ENCODE measurements at regions not wholly inside any gene's neighbourhood (a gene's known extent, or its start where the extent isn't known, plus 50 kb on each side); places are given as distances from the start of the nearest gene placed in this dataset.
"Not testable (repeated sequence)": the region's sequence is repeated elsewhere in the genome, so short reads cannot be mapped to it uniquely, and the experiment has no call there.

- DNase-seq (ENCODE audit: low read depth) = no peak
These were observed 243.7 kb downstream of the TFAP2C start for GRCh38 chr20:56872620-56873458.

DNA sequence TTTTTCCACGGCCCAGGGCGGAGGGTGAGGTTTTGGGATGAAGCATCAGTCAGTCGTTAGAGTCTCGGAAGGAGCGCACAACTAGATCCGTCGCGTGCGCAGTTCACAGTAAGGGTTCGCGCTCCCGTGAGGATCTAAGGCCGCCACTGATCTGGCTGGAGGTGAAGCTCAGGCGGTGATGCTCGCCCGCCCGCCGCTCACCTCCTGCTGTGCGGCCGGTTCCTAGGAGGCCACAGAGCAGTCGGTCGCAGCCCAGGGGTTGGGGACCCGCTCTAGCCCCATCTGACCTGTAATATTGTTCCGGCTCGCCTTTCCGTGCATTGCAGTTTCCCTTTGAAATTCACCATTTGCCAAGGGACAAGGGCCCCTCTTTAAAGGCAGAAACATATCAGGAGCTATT, 244.7 kb downstream of the TFAP2C start:
- no peak for DNase-seq (ENCODE audit: low read depth)

DNA sequence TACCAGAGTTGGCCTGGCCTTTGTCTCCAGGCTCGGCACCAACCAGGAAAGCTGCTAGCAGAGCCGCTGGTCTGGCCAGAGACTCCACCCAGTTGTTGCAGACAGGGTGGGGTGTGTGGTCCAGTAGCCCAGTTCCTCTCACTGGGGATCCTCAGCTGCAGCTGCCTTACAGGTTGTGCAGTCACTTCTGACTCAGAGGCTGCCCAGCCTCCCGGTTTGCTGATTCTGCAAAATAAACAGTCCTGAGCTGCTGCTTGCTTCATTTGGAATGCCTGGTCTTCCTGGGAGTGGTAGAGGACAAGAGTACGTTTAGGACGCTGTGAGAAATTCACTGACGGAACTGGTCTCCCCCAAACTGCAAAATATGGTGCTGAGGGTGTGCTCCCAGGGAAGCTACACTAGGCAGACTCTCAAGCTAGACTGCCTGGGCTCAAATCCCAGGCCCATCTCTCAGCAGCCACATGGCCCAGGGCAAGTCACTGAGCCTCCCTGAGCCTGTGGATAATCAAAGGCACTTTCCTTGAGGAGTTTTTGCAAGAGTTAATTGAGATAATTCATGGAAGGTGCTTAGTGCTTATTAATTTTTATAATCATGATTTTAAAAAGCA, 246.1 kb downstream of the TFAP2C start:
- DNase-seq (ENCODE audit: low read depth) = peak; percentile 57

DNA sequence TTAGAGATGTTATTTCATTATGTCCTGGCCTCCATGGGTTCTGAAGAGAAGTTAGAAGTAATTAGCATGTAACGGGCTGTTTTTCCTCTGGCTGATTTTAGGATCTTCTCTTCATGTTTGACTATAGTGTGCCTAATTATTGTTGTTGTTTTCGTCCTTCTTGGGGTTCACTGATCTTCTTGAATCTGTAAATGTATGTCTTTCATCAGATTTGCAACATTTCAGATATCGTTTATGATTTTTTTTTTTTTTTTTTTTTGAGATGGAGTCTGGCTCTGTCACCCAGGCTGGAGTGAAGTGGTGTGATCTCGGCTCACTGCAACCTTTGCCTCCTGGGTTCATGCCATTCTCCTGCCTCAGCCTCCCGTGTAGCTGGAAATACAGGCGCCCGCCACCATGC, 246.7 kb downstream of the TFAP2C start:
- DNase-seq (ENCODE audit: low read depth) = no peak

GRCh38 chr20:56885521-56885920, 256.4 kb downstream of the TFAP2C start:
- no peak for DNase-seq (ENCODE audit: low read depth)

DNA sequence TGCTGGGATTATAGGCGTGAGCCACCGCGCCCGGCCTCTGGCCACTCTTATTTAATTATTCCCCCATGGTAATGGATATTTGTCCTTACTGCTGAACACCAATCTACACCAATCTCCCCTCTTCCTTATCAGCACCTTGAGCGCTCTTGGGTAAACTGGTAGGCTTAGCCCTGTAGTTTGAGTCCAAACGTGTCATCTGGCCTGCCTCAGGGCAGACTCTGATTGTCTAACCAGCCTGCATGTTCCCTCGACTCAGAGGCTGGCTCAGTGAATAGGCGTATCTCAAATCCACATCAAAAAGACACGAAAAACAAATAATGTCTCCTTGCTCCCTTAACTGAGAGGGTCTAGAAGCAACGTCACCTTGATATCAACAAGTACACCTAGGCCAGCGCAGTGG, 260.9 kb downstream of the TFAP2C start:
- no peak for DNase-seq (ENCODE audit: low read depth)

DNA sequence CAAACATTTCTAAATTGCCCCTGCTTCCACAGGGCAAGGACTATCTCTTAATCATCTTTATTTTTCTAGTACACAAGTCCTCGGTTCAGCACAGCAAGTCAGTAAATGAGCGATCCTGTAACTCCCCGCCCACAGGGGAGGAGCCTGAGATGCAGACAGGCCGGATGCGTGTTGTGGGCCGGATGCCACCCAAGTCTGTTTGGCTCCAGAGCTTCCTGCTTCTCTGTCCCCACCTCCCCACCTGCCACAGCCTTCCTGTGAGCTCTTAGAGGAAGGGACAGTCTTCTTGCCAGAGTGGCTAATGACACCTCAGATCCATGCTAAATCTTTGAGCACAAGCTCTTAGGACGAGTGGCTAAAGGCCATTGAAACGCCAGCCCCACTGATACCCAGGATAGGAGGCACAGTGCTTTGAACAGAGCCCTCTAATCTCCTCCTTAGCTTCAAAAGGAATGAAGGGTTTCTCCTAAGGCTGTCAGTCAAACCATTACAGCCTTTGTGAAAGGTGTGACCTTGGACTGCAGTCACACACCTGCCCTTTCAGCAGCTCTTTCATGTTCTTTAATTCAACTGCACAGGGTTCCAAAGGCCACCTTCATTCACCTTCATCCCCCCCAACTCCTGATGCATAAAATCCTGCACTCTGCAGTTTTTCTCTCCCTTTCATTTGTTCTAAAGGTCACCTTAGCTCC, 264.3 kb downstream of the TFAP2C start:
- DNase-seq (ENCODE audit: low read depth) = no peak

DNA sequence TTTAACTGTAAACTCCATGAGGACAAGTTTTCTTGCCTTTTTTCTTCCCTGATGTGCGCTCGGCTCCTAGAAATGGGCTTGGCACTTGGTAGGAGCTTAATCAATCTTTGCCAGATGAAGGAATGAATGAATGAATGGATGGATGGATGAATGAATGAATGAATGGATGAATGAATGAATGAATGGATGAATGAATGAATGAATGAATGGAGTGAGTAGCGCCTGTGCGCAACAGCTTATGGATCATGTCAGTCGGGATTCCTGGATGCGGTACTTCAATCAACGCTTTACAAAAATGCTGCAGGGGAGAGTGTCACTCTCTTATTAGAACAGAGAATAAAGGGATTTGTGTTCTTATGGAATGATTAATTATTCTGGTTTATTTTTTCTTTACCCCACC, 267.3 kb downstream of the TFAP2C start:
- no peak for DNase-seq (ENCODE audit: low read depth)

DNA sequence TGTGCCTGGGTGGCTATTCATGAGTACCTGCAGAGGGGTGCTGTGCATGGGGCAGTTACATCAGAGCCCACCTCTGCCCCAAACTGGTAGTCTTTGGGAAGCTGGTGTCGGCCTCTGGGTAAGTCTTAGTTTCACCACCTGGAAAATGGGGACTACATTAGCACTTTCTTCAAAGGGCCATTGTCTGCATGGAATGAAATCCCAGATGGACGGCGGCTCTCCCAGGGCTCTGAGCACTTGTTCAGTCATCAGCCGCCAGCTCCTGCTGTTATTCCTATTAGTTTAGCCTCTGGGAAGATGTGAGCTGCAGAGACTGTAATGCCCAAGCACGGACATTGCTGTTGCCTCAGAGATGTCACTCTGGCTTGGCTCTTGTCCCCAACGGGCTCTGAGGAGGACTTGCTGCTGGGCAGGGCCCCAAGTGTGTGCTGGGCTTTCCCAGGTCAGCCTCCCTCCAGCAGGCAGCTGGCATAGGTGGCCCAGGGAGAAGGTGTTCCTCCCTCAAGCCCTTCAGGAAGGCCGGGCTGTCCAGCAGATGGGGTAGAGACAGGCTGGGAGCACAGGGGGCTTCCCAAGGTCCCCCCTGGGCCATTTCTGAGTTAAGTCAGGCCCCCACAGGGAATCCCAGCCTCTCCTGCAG, 268.3 kb downstream of the TFAP2C start:
- DNase-seq (ENCODE audit: low read depth) = no peak

GRCh38 chr20:56897958-56898349, 268.8 kb downstream of the TFAP2C start:
- DNase-seq (ENCODE audit: low read depth) = no peak

DNA sequence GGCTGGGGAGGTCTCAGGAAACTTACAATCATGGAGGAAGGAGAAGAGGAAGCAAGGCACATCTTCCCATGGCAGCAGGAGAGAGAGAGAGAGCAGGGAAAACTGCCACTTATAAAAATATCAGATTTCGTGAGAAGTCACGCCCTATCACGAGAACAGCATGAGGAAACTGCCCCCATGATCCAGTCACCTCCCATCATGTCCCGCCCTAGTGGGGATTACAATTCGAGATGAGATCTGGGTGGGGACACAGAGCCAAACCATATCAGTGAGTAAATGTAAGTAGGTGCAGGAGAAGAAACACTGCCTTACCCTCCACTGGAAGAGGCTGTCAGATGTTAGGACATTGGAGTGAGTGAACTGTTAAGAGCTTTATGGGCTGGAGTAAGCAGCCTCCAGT, 270.4 kb downstream of the TFAP2C start:
- no peak for DNase-seq (ENCODE audit: low read depth)

GRCh38 chr20:56900252-56900651, 271.1 kb downstream of the TFAP2C start:
- DNase-seq (ENCODE audit: low read depth) = no peak

DNA sequence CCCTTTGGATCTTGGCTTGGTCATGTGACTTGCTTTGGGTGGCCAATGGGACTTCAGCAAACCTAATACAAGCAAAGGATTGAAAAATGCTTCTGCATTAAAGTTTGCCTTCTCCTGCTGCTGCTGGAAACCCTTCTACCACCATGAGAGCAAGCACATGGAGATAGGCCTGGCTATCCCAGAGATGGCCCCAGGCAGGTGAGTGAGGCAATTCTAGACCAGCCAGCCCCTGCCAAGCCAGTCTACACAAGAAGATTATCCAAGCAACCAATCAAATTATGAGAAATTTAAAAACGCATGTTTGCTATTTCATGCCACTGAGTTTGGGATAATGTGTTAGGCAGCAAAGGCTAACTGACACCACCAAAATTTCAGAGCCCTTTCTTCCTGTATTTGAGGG, 274.3 kb downstream of the TFAP2C start:
- no peak for DNase-seq (ENCODE audit: low read depth)

DNA sequence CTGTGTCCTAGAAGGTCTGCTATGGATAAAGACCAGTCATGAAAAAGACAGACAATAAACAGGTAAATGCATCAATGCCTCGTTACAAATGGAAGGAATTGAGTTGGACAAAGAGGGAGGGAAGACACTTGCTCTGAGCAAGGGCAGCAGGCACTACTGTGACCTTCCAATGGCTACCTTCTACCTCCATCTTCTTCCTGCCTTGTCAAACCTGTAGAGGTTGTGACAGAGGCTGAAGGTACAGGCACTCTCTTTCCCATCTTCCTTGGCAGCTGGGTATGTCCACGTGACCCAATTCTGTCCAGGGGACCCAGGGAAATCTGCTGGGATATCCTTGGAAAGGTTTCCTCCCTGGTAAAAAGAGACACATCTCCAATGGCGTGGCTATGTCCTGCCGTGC, 274.8 kb downstream of the TFAP2C start:
- DNase-seq (ENCODE audit: low read depth) = no peak

GRCh38 chr20:56909918-56910714, 281.0 kb downstream of the TFAP2C start:
- no peak for DNase-seq (ENCODE audit: low read depth)

- no peak for DNase-seq (ENCODE audit: low read depth)
These were observed 282.8 kb downstream of the TFAP2C start for GRCh38 chr20:56911946-56912345.

- DNase-seq (ENCODE audit: low read depth) = no peak
These were observed 285.4 kb downstream of the TFAP2C start for GRCh38 chr20:56914532-56914931.

DNA sequence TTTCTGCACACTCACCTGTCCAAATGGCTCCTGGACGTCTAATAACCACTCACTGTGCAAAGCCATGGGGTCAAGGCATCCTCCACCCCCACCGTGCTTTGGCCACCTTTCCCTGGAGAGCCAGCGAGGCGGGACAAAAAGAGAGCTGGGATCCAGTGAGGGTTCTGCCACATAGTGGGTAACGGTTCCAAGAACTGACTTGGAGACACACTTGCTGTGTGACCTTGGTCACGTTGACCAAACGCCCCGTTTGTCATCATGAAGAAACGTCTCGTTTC, 287.2 kb downstream of the TFAP2C start:
- DNase-seq (ENCODE audit: low read depth) = no peak

- DNase-seq (ENCODE audit: low read depth) = not testable (repeated sequence)
These were observed 290.9 kb downstream of the TFAP2C start for GRCh38 chr20:56920041-56920440.

DNA sequence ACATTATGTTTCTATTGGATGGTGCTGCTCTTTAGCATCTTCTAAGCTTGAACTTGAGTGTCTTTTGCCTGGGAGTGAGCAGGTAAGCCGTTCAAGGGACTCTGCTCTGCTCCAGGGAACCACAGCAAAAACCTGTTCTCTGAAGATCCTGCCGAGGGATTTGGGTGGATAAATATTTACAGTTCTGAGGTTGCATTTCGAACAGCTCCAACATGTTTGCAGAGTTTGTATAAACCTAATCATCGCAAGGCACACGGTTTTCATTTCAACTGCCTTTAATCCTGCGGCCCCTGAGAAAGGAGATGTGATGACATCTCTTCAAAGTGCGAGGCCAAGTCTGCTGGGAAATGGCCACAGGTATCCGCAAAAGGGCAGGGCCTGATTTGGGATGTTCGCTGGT, 293.4 kb downstream of the TFAP2C start:
- no peak for DNase-seq (ENCODE audit: low read depth)

- DNase-seq (ENCODE audit: low read depth) = no peak
These were observed 295.4 kb downstream of the TFAP2C start for GRCh38 chr20:56924292-56925081.

All from GM04504 (cell line).